HEK293T (cell line): ENCODE measurements at regions not wholly inside any gene's neighbourhood (a gene's known extent, or its start where the extent isn't known, plus 50 kb on each side); places are given as distances from the start of the nearest gene placed in this dataset.

Source experiments
- BHLHE40 ChIP-seq: fragments of 450-650 bp; IDR thresholded peaks from 2 replicates; pipeline ENCODE4 v1.6.1; 2016; ENCODE audit warnings: mild to moderate bottlenecking, moderate library complexity, borderline replicate concordance
- CTBP1 ChIP-seq: fragments of 450-650 bp; IDR thresholded peaks from 2 replicates; pipeline ENCODE4 v1.6.1; 2016; ENCODE audit warnings: borderline replicate concordance
- FOXK2 ChIP-seq: fragments of 450-650 bp; IDR thresholded peaks from 2 replicates; pipeline ENCODE4 v1.6.1; 2016; ENCODE audit warnings: mild to moderate bottlenecking
- HDGF ChIP-seq: fragments of 450-650 bp; IDR thresholded peaks from 2 replicates; pipeline ENCODE4 v1.6.1; 2017; ENCODE audit warnings: antibody characterized with exemption, borderline replicate concordance
- NFRKB ChIP-seq: fragments of 450-650 bp; IDR thresholded peaks from 2 replicates; pipeline ENCODE4 v1.6.1; 2016; ENCODE audit warnings: mild to moderate bottlenecking, moderate library complexity
- SP1 ChIP-seq: fragments of 450-650 bp; IDR thresholded peaks from 2 replicates; pipeline ENCODE4 v1.6.1; 2017
- TARDBP ChIP-seq: fragments of 450-650 bp; IDR thresholded peaks from 2 replicates; pipeline ENCODE4 v1.6.1; 2016

DNA sequence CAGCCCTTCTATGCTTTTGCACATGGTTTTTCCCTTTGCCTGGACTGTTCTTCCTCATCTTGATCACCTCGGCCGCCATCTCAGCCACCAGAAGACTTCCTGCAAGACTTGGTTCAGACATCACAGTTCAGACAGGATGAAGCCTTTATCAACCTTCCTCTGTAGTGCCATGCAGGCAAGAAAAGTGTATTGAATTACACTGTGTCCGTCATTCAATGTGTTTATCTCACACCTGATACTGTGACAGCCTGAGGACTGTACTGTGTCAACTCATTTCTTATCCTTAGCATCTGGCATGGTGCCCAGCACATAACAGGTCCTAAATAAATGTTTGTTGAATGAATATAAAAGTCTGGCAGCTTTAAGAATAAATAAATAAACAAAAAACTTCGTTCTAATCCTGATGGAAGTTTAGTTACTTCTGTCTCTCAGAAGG lies 133.3 kb upstream of the MAN1A1 start:
- no peak for TF ChIP-seq NFRKB
- TF ChIP-seq HDGF: no peak
- TF ChIP-seq FOXK2: no peak
- TF ChIP-seq TARDBP: no peak
- no peak for TF ChIP-seq SP1
- no peak for TF ChIP-seq BHLHE40
- TF ChIP-seq CTBP1: no peak
